ENCODE measurements at regions not wholly inside any gene's neighbourhood (a gene's known extent, or its start where the extent isn't known, plus 50 kb on each side); places are given as distances from the start of the nearest gene placed in this dataset.
"Not testable (repeated sequence)": the region's sequence is repeated elsewhere in the genome, so short reads cannot be mapped to it uniquely, and the experiment has no call there.

DNA sequence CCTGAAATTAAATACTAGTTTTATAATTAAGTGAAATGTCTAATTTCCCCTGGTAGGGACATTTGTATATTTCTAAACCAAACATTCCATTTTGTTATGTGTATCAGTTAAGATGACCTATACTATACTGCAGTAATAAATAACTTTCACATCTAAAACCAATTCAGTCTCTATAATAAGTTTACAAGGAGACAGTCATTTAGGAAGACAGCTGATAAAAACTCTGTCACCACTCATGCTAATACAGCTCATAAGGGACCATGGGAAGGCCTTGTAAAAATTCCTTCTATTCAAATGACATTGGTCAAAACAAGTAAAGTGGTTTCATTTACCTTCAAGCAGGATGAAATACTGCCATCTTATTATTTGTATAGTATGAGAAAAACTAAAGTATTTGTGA, 128.4 kb upstream of the C1QTNF3 start:
- POLR2A ChIA-PET; H3K27ac Mint-ChIP-seq; intact Hi-C loops (cut with micrococcal nuclease); H3K4me3 Mint-ChIP-seq; CTCF ChIA-PET; H3K27me3 Mint-ChIP-seq; H3K9me3 Mint-ChIP-seq; ATAC-seq; DNase-seq; H3K4me1 Mint-ChIP-seq (ENCODE audit: low read depth): not testable (repeated sequence)
- H3K36me3 Mint-ChIP-seq (ENCODE audit: low read depth), result peaks cover 20% of the 10 kb centered on the region

DNA sequence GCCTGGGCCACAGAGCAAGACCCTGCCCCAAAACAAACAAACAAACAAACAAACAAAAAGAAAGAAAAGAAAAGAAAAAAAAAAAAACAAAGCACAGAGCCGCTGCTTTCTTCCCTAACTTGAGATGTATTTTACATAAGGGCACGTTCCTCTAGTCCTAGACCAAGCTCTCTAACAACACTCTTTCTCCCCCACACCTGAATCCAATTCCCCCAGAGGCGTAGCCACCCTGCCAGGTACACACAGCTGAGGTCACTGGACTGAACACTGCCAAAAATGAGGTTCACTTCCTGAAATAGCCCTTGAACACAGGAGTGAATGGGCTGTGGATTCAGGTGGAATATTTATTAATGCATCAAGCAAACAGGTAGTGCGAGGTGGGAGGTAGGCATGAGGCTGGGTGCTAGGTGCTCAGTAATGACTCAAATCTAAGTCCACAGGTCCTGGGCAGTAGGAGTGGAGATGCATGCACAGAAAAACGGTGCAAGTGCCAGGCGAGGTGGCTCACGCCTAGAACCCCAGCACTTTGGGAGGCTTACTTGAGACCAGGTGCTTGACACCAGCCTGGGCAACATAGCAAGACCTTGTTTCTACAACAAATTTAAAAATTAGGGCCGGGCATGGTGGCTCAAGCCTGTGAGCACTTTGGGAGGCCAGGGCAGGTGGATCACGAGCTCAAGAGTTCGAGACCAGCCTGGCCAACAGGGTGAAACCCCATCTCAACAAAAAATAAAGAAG, 136.6 kb upstream of the C1QTNF3 start:
- intact Hi-C loops (cut with micrococcal nuclease); ATAC-seq; POLR2A ChIA-PET; H3K4me3 Mint-ChIP-seq; H3K9me3 Mint-ChIP-seq; H3K27ac Mint-ChIP-seq; H3K4me1 Mint-ChIP-seq (ENCODE audit: low read depth); H3K27me3 Mint-ChIP-seq; CTCF ChIA-PET: not testable (repeated sequence)
- DNase-seq, result peak; percentile 5
- H3K36me3 Mint-ChIP-seq (ENCODE audit: low read depth), result peaks cover 22% of the 10 kb centered on the region

GRCh38 chr5:34180225-34180624, 137.2 kb upstream of the C1QTNF3 start:
- POLR2A ChIA-PET; H3K27me3 Mint-ChIP-seq; ATAC-seq; DNase-seq; H3K4me1 Mint-ChIP-seq (ENCODE audit: low read depth); H3K4me3 Mint-ChIP-seq; intact Hi-C loops (cut with micrococcal nuclease); CTCF ChIA-PET; H3K27ac Mint-ChIP-seq; H3K9me3 Mint-ChIP-seq: not testable (repeated sequence)
- peaks cover 22% of the 10 kb centered on the region for H3K36me3 Mint-ChIP-seq (ENCODE audit: low read depth)

GRCh38 chr5:34180940-34181614, 138.1 kb upstream of the C1QTNF3 start:
- CTCF ChIA-PET; H3K27ac Mint-ChIP-seq; intact Hi-C loops (cut with micrococcal nuclease); H3K4me3 Mint-ChIP-seq; H3K9me3 Mint-ChIP-seq; H3K27me3 Mint-ChIP-seq; H3K4me1 Mint-ChIP-seq (ENCODE audit: low read depth); DNase-seq; ATAC-seq; POLR2A ChIA-PET: not testable (repeated sequence)
- H3K36me3 Mint-ChIP-seq (ENCODE audit: low read depth), result peaks cover 20% of the 10 kb centered on the region

DNA sequence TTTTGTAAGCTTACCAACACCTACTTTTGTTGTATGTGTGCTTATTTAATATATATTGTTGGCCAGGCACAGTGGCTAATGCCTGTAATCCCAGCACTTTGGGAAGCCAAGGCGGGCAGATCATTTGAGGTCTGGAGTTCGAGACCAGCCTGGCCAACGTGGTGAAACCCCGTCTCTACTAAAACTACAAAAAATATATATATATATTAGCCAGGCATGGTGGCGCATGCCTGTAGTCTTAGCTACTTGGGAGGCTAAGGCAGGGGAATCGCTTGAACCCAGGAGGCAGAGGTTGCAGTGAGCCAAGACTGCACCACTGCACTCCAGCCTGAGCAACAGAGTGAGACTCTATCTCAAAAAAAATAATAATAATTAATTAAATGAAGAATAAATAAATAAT, 142.0 kb upstream of the C1QTNF3 start:
- H3K27me3 Mint-ChIP-seq; H3K9me3 Mint-ChIP-seq; POLR2A ChIA-PET; DNase-seq; intact Hi-C loops (cut with micrococcal nuclease); ATAC-seq; H3K4me1 Mint-ChIP-seq (ENCODE audit: low read depth); H3K4me3 Mint-ChIP-seq; H3K27ac Mint-ChIP-seq: not testable (repeated sequence)
- H3K36me3 Mint-ChIP-seq (ENCODE audit: low read depth), result peaks cover 23% of the 10 kb centered on the region
- CTCF ChIA-PET, result interaction anchor here (0.6 kb wide), 1 partner anchor 188 kb away, joined by 3 read pairs; no protein-coding TSS in a partner anchor

DNA sequence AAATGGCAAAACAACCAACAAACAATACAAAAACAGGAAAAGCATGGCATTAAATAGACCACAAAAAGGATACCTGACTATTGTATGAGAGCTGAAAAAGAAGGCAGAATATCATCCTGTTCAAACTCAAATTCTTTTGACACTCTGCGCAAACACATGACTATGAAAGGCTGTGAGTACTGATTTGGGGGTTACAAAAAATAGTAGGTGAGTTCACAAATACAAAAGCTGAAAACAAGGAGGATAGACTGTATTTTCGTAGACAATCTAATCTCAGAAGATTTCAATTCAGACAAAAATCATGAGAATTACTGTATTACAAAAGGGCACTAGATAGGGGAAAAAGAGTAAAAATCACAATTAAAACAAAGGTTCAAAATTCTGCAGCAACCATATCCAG, 142.6 kb upstream of the C1QTNF3 start:
- POLR2A ChIA-PET; DNase-seq; H3K4me1 Mint-ChIP-seq (ENCODE audit: low read depth); H3K27me3 Mint-ChIP-seq; ATAC-seq; intact Hi-C loops (cut with micrococcal nuclease); H3K4me3 Mint-ChIP-seq; H3K9me3 Mint-ChIP-seq: not testable (repeated sequence)
- H3K27ac Mint-ChIP-seq, result peak overlapping the region; percentile 0
- CTCF ChIA-PET, result interaction anchor here (0.6 kb wide), 1 partner anchor 188 kb away, joined by 3 read pairs; no protein-coding TSS in a partner anchor
- H3K36me3 Mint-ChIP-seq (ENCODE audit: low read depth), result peaks cover 23% of the 10 kb centered on the region

- POLR2A ChIA-PET; DNase-seq; ATAC-seq; H3K27me3 Mint-ChIP-seq; CTCF ChIA-PET; H3K9me3 Mint-ChIP-seq; intact Hi-C loops (cut with micrococcal nuclease); H3K27ac Mint-ChIP-seq; H3K4me3 Mint-ChIP-seq; H3K4me1 Mint-ChIP-seq (ENCODE audit: low read depth): not testable (repeated sequence)
- H3K36me3 Mint-ChIP-seq (ENCODE audit: low read depth), result peaks cover 25% of the 10 kb centered on the region
These were observed 143.1 kb upstream of the C1QTNF3 start for GRCh38 chr5:34186108-34186507.

- H3K27me3 Mint-ChIP-seq; H3K27ac Mint-ChIP-seq; intact Hi-C loops (cut with micrococcal nuclease); CTCF ChIA-PET; H3K4me3 Mint-ChIP-seq; H3K9me3 Mint-ChIP-seq; POLR2A ChIA-PET; H3K4me1 Mint-ChIP-seq (ENCODE audit: low read depth); ATAC-seq: not testable (repeated sequence)
- H3K36me3 Mint-ChIP-seq (ENCODE audit: low read depth), result peaks cover 30% of the 10 kb centered on the region
- DNase-seq, result peak; percentile 40
These were observed 143.9 kb upstream of the C1QTNF3 start for GRCh38 chr5:34186865-34187264.

GRCh38 chr5:34187441-34187840, 144.4 kb upstream of the C1QTNF3 start:
- intact Hi-C loops (cut with micrococcal nuclease); H3K27ac Mint-ChIP-seq; H3K4me1 Mint-ChIP-seq (ENCODE audit: low read depth); POLR2A ChIA-PET; DNase-seq; ATAC-seq; H3K4me3 Mint-ChIP-seq; H3K9me3 Mint-ChIP-seq; H3K27me3 Mint-ChIP-seq; CTCF ChIA-PET: not testable (repeated sequence)
- peaks cover 31% of the 10 kb centered on the region for H3K36me3 Mint-ChIP-seq (ENCODE audit: low read depth)

Data from activated CD8-positive, alpha-beta T cell treated with anti-CD3 and anti-CD28 coated beads for 36 hours (primary cell).